HepG2 (cell line): ENCODE measurements at regions not wholly inside any gene's neighbourhood (a gene's known extent, or its start where the extent isn't known, plus 50 kb on each side); places are given as distances from the start of the nearest gene placed in this dataset.

Source experiments
- ARNT2 ChIP-seq: sonication (generic); formaldehyde crosslinking; IDR thresholded peaks from 2 replicates; pipeline ENCODE4 v1.8.0; 2022; ENCODE audit warnings: mild to moderate bottlenecking, low read depth, missing genetic modification reagents, moderate library complexity
- GATA4 ChIP-seq: sonication (generic); IDR thresholded peaks from 2 replicates; pipeline ENCODE4 v1.6.1; 2016; ENCODE audit warnings: antibody characterized with exemption, low read depth, borderline replicate concordance
- HMG20A ChIP-seq: IDR thresholded peaks from 2 replicates; pipeline ENCODE4 v1.6.1; 2016; ENCODE audit warnings: borderline replicate concordance
- IKZF4 ChIP-seq: sonication (generic); formaldehyde crosslinking; IDR thresholded peaks from 2 replicates; pipeline ENCODE4 v1.5.1; 2020; ENCODE audit warnings: borderline replicate concordance, mild to moderate bottlenecking, low read depth, missing genetic modification reagents; ENCODE audit errors: not compliant biosample characterization
- PTBP1 ChIP-seq: fragments of 200-400 bp; formaldehyde crosslinking; IDR thresholded peaks from 2 replicates; pipeline ENCODE4 v1.6.1; 2018; ENCODE audit warnings: low read length, low read depth; ENCODE audit not compliant: poor library complexity, severe bottlenecking
- RXRA ChIP-seq: sonication (generic); formaldehyde crosslinking; IDR thresholded peaks from 2 replicates; pipeline ENCODE4 v1.5.1; 2020; ENCODE audit warnings: missing genetic modification reagents
- ZNF329 ChIP-seq: sonication (generic); formaldehyde crosslinking; IDR thresholded peaks from 2 replicates; pipeline ENCODE4 v1.9.0; 2021; ENCODE audit warnings: low read depth, mild to moderate bottlenecking, missing genetic modification reagents
- ZNF547 ChIP-seq: sonication (generic); formaldehyde crosslinking; IDR thresholded peaks from 2 replicates; pipeline ENCODE4 v1.5.1; 2020; ENCODE audit warnings: mild to moderate bottlenecking, missing genetic modification reagents
- TF ChIP-seq, protein P1 (sequence below): sonication (generic); formaldehyde crosslinking; IDR thresholded peaks from 2 replicates; pipeline ENCODE4; 2020; ENCODE audit warnings: missing genetic modification reagents, mild to moderate bottlenecking, borderline replicate concordance
- TF ChIP-seq, protein P2 (sequence below), 2 experiments: IDR thresholded peaks; 2 replicates each; pipeline ENCODE4 v1.6.1; 2011 to 2012; ENCODE audit warnings: low read length in 2 of 2, borderline replicate concordance in 1 of 2, low read depth in 1 of 2, mild to moderate bottlenecking in 1 of 2, moderate library complexity in 1 of 2

GRCh38 chr17:71548540-71549190, 572.2 kb upstream of the SOX9 start (continued):
- TF ChIP-seq, protein P1, sequence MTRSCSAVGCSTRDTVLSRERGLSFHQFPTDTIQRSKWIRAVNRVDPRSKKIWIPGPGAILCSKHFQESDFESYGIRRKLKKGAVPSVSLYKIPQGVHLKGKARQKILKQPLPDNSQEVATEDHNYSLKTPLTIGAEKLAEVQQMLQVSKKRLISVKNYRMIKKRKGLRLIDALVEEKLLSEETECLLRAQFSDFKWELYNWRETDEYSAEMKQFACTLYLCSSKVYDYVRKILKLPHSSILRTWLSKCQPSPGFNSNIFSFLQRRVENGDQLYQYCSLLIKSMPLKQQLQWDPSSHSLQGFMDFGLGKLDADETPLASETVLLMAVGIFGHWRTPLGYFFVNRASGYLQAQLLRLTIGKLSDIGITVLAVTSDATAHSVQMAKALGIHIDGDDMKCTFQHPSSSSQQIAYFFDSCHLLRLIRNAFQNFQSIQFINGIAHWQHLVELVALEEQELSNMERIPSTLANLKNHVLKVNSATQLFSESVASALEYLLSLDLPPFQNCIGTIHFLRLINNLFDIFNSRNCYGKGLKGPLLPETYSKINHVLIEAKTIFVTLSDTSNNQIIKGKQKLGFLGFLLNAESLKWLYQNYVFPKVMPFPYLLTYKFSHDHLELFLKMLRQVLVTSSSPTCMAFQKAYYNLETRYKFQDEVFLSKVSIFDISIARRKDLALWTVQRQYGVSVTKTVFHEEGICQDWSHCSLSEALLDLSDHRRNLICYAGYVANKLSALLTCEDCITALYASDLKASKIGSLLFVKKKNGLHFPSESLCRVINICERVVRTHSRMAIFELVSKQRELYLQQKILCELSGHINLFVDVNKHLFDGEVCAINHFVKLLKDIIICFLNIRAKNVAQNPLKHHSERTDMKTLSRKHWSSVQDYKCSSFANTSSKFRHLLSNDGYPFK (CRISPR knock-in tag), result no peak
- TF ChIP-seq PTBP1, result no peak
- TF ChIP-seq ZNF547, result no peak
- TF ChIP-seq GATA4, result no peak
- no peak for TF ChIP-seq IKZF4 (CRISPR knock-in tag)
- no peak for TF ChIP-seq ZNF329 (CRISPR knock-in tag)
- no peak for TF ChIP-seq RXRA
- TF ChIP-seq, protein P2, sequence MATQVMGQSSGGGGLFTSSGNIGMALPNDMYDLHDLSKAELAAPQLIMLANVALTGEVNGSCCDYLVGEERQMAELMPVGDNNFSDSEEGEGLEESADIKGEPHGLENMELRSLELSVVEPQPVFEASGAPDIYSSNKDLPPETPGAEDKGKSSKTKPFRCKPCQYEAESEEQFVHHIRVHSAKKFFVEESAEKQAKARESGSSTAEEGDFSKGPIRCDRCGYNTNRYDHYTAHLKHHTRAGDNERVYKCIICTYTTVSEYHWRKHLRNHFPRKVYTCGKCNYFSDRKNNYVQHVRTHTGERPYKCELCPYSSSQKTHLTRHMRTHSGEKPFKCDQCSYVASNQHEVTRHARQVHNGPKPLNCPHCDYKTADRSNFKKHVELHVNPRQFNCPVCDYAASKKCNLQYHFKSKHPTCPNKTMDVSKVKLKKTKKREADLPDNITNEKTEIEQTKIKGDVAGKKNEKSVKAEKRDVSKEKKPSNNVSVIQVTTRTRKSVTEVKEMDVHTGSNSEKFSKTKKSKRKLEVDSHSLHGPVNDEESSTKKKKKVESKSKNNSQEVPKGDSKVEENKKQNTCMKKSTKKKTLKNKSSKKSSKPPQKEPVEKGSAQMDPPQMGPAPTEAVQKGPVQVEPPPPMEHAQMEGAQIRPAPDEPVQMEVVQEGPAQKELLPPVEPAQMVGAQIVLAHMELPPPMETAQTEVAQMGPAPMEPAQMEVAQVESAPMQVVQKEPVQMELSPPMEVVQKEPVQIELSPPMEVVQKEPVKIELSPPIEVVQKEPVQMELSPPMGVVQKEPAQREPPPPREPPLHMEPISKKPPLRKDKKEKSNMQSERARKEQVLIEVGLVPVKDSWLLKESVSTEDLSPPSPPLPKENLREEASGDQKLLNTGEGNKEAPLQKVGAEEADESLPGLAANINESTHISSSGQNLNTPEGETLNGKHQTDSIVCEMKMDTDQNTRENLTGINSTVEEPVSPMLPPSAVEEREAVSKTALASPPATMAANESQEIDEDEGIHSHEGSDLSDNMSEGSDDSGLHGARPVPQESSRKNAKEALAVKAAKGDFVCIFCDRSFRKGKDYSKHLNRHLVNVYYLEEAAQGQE (IDR thresholded peaks at IDR 0.05; ENCODE audit: borderline replicate concordance in 1 of 2, low read depth in 1 of 2, low read length in 2 of 2), result no peak
- TF ChIP-seq HMG20A (CRISPR knock-in tag), result no peak
- no peak for TF ChIP-seq ARNT2 (CRISPR knock-in tag)
